IMR-90 (cell line): ENCODE measurements at regions not wholly inside any gene's neighbourhood (a gene's known extent, or its start where the extent isn't known, plus 50 kb on each side); places are given as distances from the start of the nearest gene placed in this dataset.

Experiments used
- ATAC-seq: fragments of 200-7000 bp; cut with Tn5 transposase; 2 replicates; pipeline ENCODE4 v1.9.1; 2020; ENCODE audit warnings: low read depth, mild to moderate bottlenecking, moderate library complexity
- BruUV-seq: library from RNA; stranded (reverse); fragments of 400-500 nt; replicated peaks from 2 replicates; lab custom pipeline; 2021; lab: Mats Ljungman, UMichigan
- CTCF ChIA-PET: fragments of 300-600 bp; formaldehyde crosslinking; extraction: SDS; loops from one replicate; lab custom pipeline; 2021; ENCODE audit warnings: antibody characterized with exemption; lab: Yijun Ruan, JAX
- POLR2A ChIA-PET: fragments of 300-600 bp; sonication (Branson Sonifier 250); formaldehyde crosslinking; loops from one replicate; lab custom pipeline; 2022; ENCODE audit warnings: antibody characterized with exemption; ENCODE audit not compliant: unreplicated experiment; lab: Charles Lee
- DNase-seq: peaks from one replicate; pipeline ENCODE4 v3.0.0; 2013
- H2AFZ ChIP-seq: replicated peaks from 2 replicates; pipeline ENCODE3; 2013; ENCODE audit warnings: low read length, mild to moderate bottlenecking; ENCODE audit not compliant: poor library complexity
- H2AK5ac ChIP-seq: 2 replicates; pipeline ENCODE4 v1.6.1; 2013; ENCODE audit warnings: low read depth, low read length, inconsistent platforms
- H2AK9ac ChIP-seq: replicated peaks from 2 replicates; pipeline ENCODE3; 2013; ENCODE audit warnings: mild to moderate bottlenecking, low read depth, low read length, moderate library complexity; ENCODE audit not compliant: poor library complexity
- H2BK120ac ChIP-seq: 2 replicates; pipeline ENCODE4 v1.6.1; 2013; ENCODE audit warnings: low read depth, low read length, inconsistent platforms
- H2BK15ac ChIP-seq: 3 replicates; pipeline ENCODE4 v1.6.1; 2013; ENCODE audit warnings: low read depth, low read length, inconsistent platforms
- H2BK20ac ChIP-seq: 2 replicates; pipeline ENCODE4 v1.6.1; 2013; ENCODE audit warnings: low read depth, mild to moderate bottlenecking, inconsistent platforms, low read length, moderate library complexity
- H2BK5ac ChIP-seq: 2 replicates; pipeline ENCODE4 v1.6.1; 2013; ENCODE audit warnings: mild to moderate bottlenecking, low read depth, low read length, inconsistent platforms; ENCODE audit not compliant: poor library complexity, severe bottlenecking
- H3K14ac ChIP-seq: replicated peaks from 2 replicates; pipeline ENCODE4 v1.6.1; 2013; ENCODE audit warnings: low read depth, low read length, inconsistent platforms
- H3K18ac ChIP-seq: 2 replicates; pipeline ENCODE4 v1.6.1; 2013; ENCODE audit warnings: low read depth, low read length, control low read depth
- H3K23ac ChIP-seq: 2 replicates; pipeline ENCODE4 v1.6.1; 2013; ENCODE audit warnings: low read depth, low read length, inconsistent platforms
- H3K27ac ChIP-seq: 2 replicates; pipeline ENCODE4 v1.5.1; 2013; ENCODE audit warnings: mild to moderate bottlenecking, control low read depth, low read length; ENCODE audit not compliant: insufficient read depth
- H3K27me3 ChIP-seq: 2 replicates; pipeline ENCODE4 v1.6.1; 2013; ENCODE audit warnings: low read length; ENCODE audit not compliant: control insufficient read depth, insufficient read depth
- H3K36me3 ChIP-seq: 2 replicates; pipeline ENCODE4 v1.6.1; 2013; ENCODE audit warnings: low read length, mixed read lengths; ENCODE audit not compliant: control insufficient read depth, insufficient read depth
- H3K4ac ChIP-seq: 2 replicates; pipeline ENCODE4 v1.6.1; 2013; ENCODE audit warnings: low read depth, low read length, inconsistent platforms
- H3K4me1 ChIP-seq: 2 replicates; pipeline ENCODE4 v1.6.1; 2013; ENCODE audit warnings: low read length, mixed read lengths; ENCODE audit not compliant: control insufficient read depth, insufficient read depth
- H3K4me2 ChIP-seq: 2 replicates; pipeline ENCODE4 v1.6.1; 2013; ENCODE audit warnings: low read depth, mild to moderate bottlenecking, control low read depth, low read length, moderate library complexity
- H3K4me3 ChIP-seq: 2 replicates; pipeline ENCODE4 v1.5.1; 2013; ENCODE audit warnings: low read depth, mild to moderate bottlenecking, control low read depth, low read length, moderate library complexity; ENCODE audit not compliant: insufficient read depth
- H3K56ac ChIP-seq: 2 replicates; pipeline ENCODE4 v1.6.1; 2013; ENCODE audit warnings: low read length, inconsistent platforms; ENCODE audit not compliant: insufficient read depth; ENCODE audit errors: extremely low read depth
- H3K79me1 ChIP-seq, 2 experiments: 2 replicates each; pipeline ENCODE4 v1.6.1; 2013; ENCODE audit warnings: low read length in 2 of 2, inconsistent platforms in 1 of 2, low read depth in 1 of 2
- H3K9ac ChIP-seq: 2 replicates; pipeline ENCODE4 v1.6.1; 2013; ENCODE audit warnings: low read depth, low read length, control low read depth
- H3K9me1 ChIP-seq: 2 replicates; pipeline ENCODE4 v1.6.1; 2013; ENCODE audit warnings: low read length, inconsistent platforms; ENCODE audit not compliant: insufficient read depth
- H3K9me3 ChIP-seq: 2 replicates; pipeline ENCODE4 v1.6.1; 2013; ENCODE audit warnings: low read length; ENCODE audit not compliant: control insufficient read depth, insufficient read depth
- H4K20me1 ChIP-seq: 2 replicates; pipeline ENCODE4 v1.6.1; 2013; ENCODE audit warnings: low read length, inconsistent platforms; ENCODE audit not compliant: insufficient read depth
- H4K5ac ChIP-seq: 2 replicates; pipeline ENCODE4 v1.6.1; 2013; ENCODE audit warnings: mild to moderate bottlenecking, low read depth, low read length, control low read depth
- H4K8ac ChIP-seq, 2 experiments: 2 replicates each; pipeline ENCODE4 v1.6.1; 2013; ENCODE audit warnings: low read depth in 2 of 2, low read length in 2 of 2, control low read depth in 1 of 2, inconsistent platforms in 1 of 2
- H4K91ac ChIP-seq: 2 replicates; pipeline ENCODE4 v1.6.1; 2013; ENCODE audit warnings: low read depth, low read length, inconsistent platforms; ENCODE audit not compliant: insufficient read depth
- SMC3 ChIP-seq: fragments of 150-350 bp; IDR thresholded peaks from 2 replicates; pipeline ENCODE4 v1.6.1; 2016; ENCODE audit warnings: low read depth, mild to moderate bottlenecking, antibody characterized with exemption, low read length, moderate library complexity
- WGBS, 2 experiments: methylation state at CpG; one replicate each; pipeline versions ENCODE4 v1.1.5 to v1.1.7; 2013; ENCODE audit warnings: missing lambda C conversion rate in 2 of 2; ENCODE audit not compliant: insufficient read length in 1 of 2; ENCODE audit errors: extremely low coverage in 2 of 2; 5-methylcytosine and 5-hydroxymethylcytosine counted together
- dilution Hi-C: fragments of 300-500 bp; cut with HindIII; formaldehyde crosslinking; loops from one replicate; pipeline ENCODE4 v1.14.3; 2018; ENCODE audit warnings: low sequenced_read_pairs; ENCODE audit not compliant: unreplicated experiment
- in situ Hi-C: fragments of 300-500 bp; cut with MboI; formaldehyde crosslinking; loops from 3 replicates; pipeline ENCODE4 v1.14.3; 2019; ENCODE audit warnings: low sequenced_read_pairs, inconsistent platforms, mixed read lengths
- intact Hi-C: fragments of 100-400 bp; cut with micrococcal nuclease; formaldehyde crosslinking; loops from 2 replicates; pipeline ENCODE4 v1.10.0; 2022

GRCh38 chrX:23115651-23116050 lies 115.9 kb downstream of the DDX53 start:
- Histone ChIP-seq H3K4me3 (no peak overlapping the region), H2AK5ac (no peak overlapping the region), H3K9me1 (no peaks in the 10 kb centered on the region), H3K27me3 (no peaks in the 10 kb centered on the region), H2BK20ac (no peak overlapping the region), H3K23ac (no peak overlapping the region), H2BK15ac (no peak overlapping the region), H2BK120ac (no peak overlapping the region), H3K4ac (no peak overlapping the region), H2BK5ac (no peak overlapping the region), H2AFZ (no peak overlapping the region), H4K91ac (no peak overlapping the region), H4K8ac (no peak overlapping the region), H3K4me2 (no peak overlapping the region), H3K18ac (no peak overlapping the region), H3K9me3 (no peaks in the 10 kb centered on the region), H2AK9ac (no peak overlapping the region), H3K36me3 (no peaks in the 10 kb centered on the region), H3K9ac (no peak overlapping the region), H4K20me1 (no peaks in the 10 kb centered on the region), H3K4me1 (no peaks in the 10 kb centered on the region), H3K14ac (no peak overlapping the region), H3K56ac (no peak overlapping the region), H3K27ac (no peak overlapping the region), H4K5ac (no peak overlapping the region), H3K79me1 (no peaks in the 10 kb centered on the region)
- ChIA-PET CTCF (no interaction called here), POLR2A (no interaction called here)
- dilution Hi-C loops (no loop called here), intact Hi-C loops (no loop called here), in situ Hi-C loops (no loop called here)
- DNase-seq (no peak), ATAC-seq (no peak)
- TF ChIP-seq SMC3 = no peak
- no TSS peak for BruUV-seq
- no CpG with 5 or more reads among the region's 1 CpG for WGBS, 2 experiments
